GM12891 (cell line): ENCODE measurements at regions not wholly inside any gene's neighbourhood (a gene's known extent, or its start where the extent isn't known, plus 50 kb on each side); places are given as distances from the start of the nearest gene placed in this dataset.

Experiments
- DNase-seq: peaks from one replicate; pipeline ENCODE4 v3.0.0; 2011; ENCODE audit warnings: low spot score; ENCODE audit not compliant: insufficient read length
- FAIRE-seq: peaks from 2 replicates; lab custom pipeline; 2011; peaks lifted over from hg19 to GRCh38; lab: Jason Lieb, UNC
- PAX5 ChIP-seq: IDR thresholded peaks from 2 replicates; pipeline ENCODE4 v1.6.1; 2011; ENCODE audit warnings: low read length, moderate library complexity, mild to moderate bottlenecking; ENCODE audit not compliant: insufficient read depth, severe bottlenecking
- POLR2A ChIP-seq: IDR thresholded peaks from 2 replicates; pipeline ENCODE4 v1.6.1; 2011; ENCODE audit warnings: low read depth, low read length, control low read depth
- POLR2AphosphoS5 ChIP-seq: IDR thresholded peaks from 2 replicates; pipeline ENCODE4 v1.6.1; 2011; ENCODE audit warnings: low read depth, low read length, control low read depth
- POU2F2 ChIP-seq: IDR thresholded peaks from 2 replicates; pipeline ENCODE4 v1.6.1; 2011; ENCODE audit warnings: low read depth, mild to moderate bottlenecking, control low read depth, low read length, moderate library complexity
- SPI1 ChIP-seq: IDR thresholded peaks from 2 replicates; pipeline ENCODE4 v1.6.1; 2011; ENCODE audit warnings: low read depth, low read length, control low read depth
- TAF1 ChIP-seq: IDR thresholded peaks from 2 replicates; pipeline ENCODE4 v1.6.1; 2011; ENCODE audit warnings: low read depth, low read length, control low read depth

DNA sequence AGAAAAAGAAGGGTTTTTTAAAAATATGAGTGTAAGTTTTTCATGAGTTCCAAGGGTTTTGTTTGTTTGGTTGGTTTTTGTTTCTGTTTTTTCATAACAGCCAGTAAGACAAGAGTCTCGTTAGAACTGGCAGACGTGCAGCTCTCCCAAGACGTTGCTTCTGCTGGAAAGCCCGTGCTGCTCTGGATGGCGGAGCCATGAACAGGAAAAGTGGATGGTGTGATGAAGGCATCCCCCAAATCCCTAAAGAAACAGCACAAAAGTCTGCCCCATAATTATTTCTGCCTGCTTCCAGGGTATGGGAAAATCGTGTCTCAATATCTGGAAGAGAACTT, 157.9 kb upstream of the BACE2 start:
- no peak for DNase-seq
- TF ChIP-seq SPI1 (no peak), TAF1 (no peak), PAX5 (no peak), POLR2AphosphoS5 (no peak), POU2F2 (no peak)
- no peak for FAIRE-seq

DNA sequence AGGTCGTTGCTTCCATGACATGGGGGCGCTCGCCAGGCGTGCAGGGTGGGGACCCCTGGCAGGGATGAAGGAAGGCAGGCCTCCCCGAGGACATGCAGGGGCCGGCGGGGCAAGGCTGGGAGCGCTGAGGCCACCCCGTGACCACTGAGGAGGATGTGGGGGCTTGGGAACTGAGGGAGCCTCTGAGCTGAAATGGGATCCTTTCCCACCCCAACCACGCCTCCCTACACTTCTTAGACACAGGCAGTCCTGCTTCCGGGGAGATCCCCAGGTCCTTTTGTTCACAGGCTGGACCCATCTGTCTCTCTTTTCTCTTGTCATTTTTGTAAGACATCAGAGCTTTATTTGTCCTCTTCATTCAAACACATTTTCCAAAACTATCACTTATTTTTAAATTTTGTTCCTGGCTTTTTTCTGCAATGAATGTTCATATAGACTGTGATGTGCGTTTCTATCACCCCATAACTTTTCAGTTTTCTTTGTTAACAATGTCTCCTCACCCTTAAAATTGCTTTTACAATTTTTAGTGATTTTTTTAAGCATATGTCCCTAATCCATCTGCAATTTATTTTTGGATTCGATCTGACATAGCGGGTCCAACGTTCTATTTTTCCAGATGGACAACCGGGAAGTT, 156.7 kb upstream of the BACE2 start:
- TF ChIP-seq POU2F2 (no peak), POLR2AphosphoS5 (no peak), PAX5 (no peak), SPI1 (no peak), TAF1 (no peak), POLR2A (no peak)
- no peak for DNase-seq
- no peak for FAIRE-seq

DNA sequence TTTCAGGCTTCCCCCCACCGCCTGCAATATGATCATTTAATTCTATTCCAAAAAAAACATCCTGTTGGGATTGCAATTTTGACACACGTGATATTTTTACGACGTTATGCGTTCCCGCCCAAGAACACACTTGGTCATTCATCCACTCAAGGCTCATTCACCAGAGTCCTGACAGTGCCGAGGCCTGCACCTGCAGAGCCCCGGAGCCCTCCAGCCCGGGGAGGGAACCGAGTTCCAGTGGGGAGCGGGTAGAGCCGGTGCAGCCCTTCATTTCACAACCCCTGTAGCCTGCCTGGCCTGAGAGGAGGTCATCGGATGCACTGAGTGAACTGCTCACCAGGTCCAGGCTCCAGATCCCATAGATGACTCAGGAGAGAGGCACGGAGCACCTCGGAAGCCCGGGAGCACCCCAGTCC, 156.0 kb upstream of the BACE2 start:
- TF ChIP-seq POLR2A (no peak), POU2F2 (no peak), TAF1 (no peak), SPI1 (no peak), POLR2AphosphoS5 (no peak), PAX5 (no peak)
- no peak for FAIRE-seq
- DNase-seq = no peak

DNA sequence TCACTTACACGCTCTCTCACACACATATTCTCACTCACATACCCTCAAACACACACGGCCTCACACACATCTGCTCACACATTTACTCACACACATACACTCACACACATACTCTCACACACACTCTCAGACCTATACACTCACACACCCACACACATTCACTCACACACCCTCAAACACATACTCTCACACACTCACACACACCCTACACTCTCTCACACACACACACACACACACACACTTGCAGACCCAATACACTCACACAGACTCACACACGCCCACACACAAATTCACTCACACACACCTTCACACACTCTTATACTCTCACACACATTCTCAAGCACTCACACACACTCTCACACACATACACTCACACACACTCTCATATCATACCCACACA, 155.5 kb upstream of the BACE2 start:
- DNase-seq (no peak), FAIRE-seq (no peak)
- TF ChIP-seq PAX5 (no peak), POU2F2 (no peak), POLR2A (no peak), POLR2AphosphoS5 (no peak), TAF1 (no peak)

DNA sequence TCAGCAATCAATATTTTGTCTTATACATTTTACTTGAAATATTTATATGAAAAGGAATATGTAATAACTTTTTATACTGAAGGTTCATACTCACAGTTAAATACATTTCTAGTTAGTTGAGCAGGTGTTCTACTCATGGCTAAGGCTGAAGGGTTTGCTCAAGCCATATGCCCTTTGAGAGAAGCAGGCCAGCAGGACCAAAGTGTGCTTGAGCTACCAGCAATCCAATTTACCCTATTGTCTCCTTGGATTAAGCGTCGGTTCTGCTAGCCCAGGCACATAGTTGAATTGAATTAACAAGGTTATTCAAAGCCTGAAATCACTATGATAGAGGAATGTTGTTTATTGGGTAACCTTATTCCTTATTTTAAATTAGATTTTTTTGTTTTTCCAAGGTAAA, 151.5 kb upstream of the BACE2 start:
- no peak for DNase-seq
- FAIRE-seq = no peak

DNA sequence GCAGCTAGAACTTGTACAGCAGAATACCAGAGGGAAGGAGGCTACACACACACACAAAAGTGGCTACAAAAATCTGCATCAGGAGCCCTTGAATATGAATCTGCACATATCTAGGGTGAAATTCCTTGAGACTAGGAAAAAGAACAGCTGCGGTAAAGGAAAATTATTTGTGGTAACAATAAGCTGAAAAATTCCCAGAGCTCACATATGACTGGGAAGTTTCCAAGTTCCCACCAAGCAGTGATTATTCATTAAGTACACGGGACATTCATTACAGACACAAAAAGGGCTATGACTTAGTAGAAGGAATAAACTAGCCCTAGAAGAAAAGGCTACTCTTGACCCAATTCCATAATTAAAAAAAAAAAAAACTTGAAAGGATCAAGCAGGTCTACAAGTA, 149.5 kb upstream of the BACE2 start:
- FAIRE-seq = no peak
- DNase-seq = no peak
- no peak for TF ChIP-seq POU2F2
- no peak for TF ChIP-seq TAF1
- no peak for TF ChIP-seq POLR2AphosphoS5
- TF ChIP-seq PAX5 = no peak
- TF ChIP-seq SPI1 = no peak
- TF ChIP-seq POLR2A = no peak

More for the DNA sequence above, 151.5 kb upstream of the BACE2 start:
- no peak for TF ChIP-seq SPI1
- no peak for TF ChIP-seq PAX5
- TF ChIP-seq POLR2AphosphoS5 = no peak
- no peak for TF ChIP-seq POLR2A
- TF ChIP-seq TAF1 = no peak
- TF ChIP-seq POU2F2 = no peak

DNA sequence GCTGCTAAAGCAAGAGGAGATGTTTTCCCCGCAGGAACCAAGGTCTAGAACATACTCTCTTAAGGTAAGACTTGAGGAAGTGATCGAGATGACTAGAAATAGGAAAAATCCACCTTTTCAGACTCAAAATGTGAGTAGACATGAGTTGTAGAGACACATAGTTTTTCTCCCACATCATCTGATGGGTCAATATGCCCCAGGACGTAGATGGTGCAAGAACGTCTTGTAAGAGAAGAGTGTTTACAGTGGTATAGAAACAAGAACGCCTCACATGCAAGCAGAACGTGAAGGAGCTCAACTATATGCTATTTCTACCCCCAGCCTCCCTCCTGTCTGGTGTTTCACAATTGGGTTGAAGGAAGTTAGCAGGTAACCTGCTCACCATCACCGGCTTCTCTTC, 144.0 kb upstream of the BACE2 start:
- no peak for FAIRE-seq
- TF ChIP-seq POLR2AphosphoS5 (no peak), PAX5 (no peak), POU2F2 (no peak), SPI1 (no peak), TAF1 (no peak), POLR2A (no peak)
- no peak for DNase-seq

DNA sequence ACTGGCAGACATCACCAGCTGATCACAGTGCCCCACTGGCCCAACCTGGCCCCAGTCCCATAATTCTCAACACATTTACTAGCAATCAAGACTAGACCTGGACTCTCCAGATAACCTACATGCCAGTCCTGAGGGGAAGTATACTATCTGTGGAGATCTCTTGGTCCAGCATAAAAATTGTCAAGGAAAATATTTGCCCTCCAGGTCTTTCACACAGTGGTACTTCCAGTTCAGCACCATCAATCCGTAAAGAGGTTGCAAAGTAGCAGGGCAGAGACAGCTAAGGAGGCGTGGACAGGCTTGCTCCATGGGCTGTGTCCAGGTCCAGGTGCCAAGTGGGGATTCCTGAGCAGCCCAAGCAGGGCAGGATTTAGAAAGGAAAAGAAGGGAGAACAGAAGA, 143.6 kb upstream of the BACE2 start:
- no peak for DNase-seq
- TF ChIP-seq PAX5 (no peak), SPI1 (no peak), POLR2A (no peak), POLR2AphosphoS5 (no peak), TAF1 (no peak), POU2F2 (no peak)
- no peak for FAIRE-seq

DNA sequence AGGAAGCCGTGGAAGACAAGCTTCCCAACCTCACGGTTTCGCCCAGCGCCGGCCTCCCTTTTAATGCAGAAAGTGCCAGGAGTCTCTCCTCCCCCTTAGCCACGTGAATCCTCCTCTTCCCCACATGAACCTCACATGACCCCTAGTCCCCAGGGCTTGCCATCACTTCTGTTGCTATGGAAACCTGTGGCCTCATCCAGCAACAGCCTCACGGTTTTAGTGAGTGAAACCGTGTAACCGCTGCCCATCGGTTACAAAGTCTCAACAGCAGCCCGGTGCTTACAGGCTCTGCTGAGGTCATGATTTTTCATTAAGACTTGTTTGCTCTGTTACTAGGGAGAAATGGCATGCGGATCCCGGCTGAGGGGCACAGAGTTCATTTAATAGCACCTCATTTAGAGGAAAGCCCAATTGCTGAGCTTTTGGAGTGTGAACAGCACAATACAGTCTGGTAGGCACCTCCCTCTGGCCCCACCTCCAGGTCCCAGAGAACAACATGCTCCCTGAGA, 143.2 kb upstream of the BACE2 start:
- no peak for DNase-seq
- FAIRE-seq = no peak
- TF ChIP-seq POLR2AphosphoS5 (no peak), SPI1 (no peak), POLR2A (no peak), POU2F2 (no peak), TAF1 (no peak), PAX5 (no peak)

DNA sequence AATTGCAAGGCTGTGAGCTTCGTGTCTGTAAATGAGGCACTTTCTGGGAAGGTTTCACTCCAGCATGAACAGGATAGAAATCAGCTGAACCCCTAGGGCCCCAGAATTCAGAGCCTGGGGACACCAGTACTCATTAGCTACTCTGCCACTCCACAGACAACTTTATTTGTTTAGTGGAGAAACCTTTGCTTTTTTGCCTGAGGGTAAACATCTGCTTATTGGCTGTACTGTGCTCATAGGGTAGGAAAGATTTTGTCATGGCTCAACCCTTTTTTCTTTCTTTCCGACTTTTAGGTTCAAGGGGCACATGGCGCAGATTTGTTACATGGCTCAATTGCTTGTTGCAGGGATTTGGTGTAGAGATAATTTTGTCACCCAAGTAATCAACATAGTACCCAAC, 138.4 kb upstream of the BACE2 start:
- no peak for FAIRE-seq
- no peak for DNase-seq
- TF ChIP-seq POU2F2 (no peak), PAX5 (no peak), SPI1 (no peak), TAF1 (no peak), POLR2AphosphoS5 (no peak), POLR2A (no peak)
